ENCODE measurements at regions not wholly inside any gene's neighbourhood (a gene's known extent, or its start where the extent isn't known, plus 50 kb on each side); places are given as distances from the start of the nearest gene placed in this dataset.

- TF ChIP-seq CTCF (IDR thresholded peaks at IDR 0.05; ENCODE audit: borderline replicate concordance, extremely low read depth, low read length, poor library complexity, severe bottlenecking) (no peak), EZH2 (IDR thresholded peaks at IDR 0.05; ENCODE audit: borderline replicate concordance, low read depth, low read length, severe bottlenecking) (no peak)
Measured at GRCh38 chr21:18608226-18608625, 204.6 kb upstream of the TMPRSS15 start.

Measured in DND-41 (cell line).